ENCODE measurements at regions not wholly inside any gene's neighbourhood (a gene's known extent, or its start where the extent isn't known, plus 50 kb on each side); places are given as distances from the start of the nearest gene placed in this dataset.
"Not testable (repeated sequence)": the region's sequence is repeated elsewhere in the genome, so short reads cannot be mapped to it uniquely, and the experiment has no call there.

GRCh38 chr3:147471741-147472140 is 62.6 kb downstream of the ZIC1 start:
- DNase-seq (ENCODE audit: low spot score): no peak

- no peak for DNase-seq (ENCODE audit: low spot score)
Measured at GRCh38 chr3:147472846-147473245, 63.7 kb downstream of the ZIC1 start.

- no peak for DNase-seq (ENCODE audit: low spot score)
Measured at GRCh38 chr3:147483145-147483544, 74.0 kb downstream of the ZIC1 start.

GRCh38 chr3:147483578-147483977 is 74.4 kb downstream of the ZIC1 start:
- no peak for DNase-seq (ENCODE audit: low spot score)

GRCh38 chr3:147493065-147493464 is 83.9 kb downstream of the ZIC1 start:
- DNase-seq (ENCODE audit: low spot score): no peak

- no peak for DNase-seq (ENCODE audit: low spot score)
Measured at GRCh38 chr3:147493666-147494065, 84.5 kb downstream of the ZIC1 start.

GRCh38 chr3:147497286-147497685 is 88.1 kb downstream of the ZIC1 start:
- DNase-seq (ENCODE audit: low spot score): no peak

- no peak for DNase-seq (ENCODE audit: low spot score)
Measured at GRCh38 chr3:147507638-147508286, 98.6 kb downstream of the ZIC1 start.

GRCh38 chr3:147509448-147509847 is 100.3 kb downstream of the ZIC1 start:
- DNase-seq (ENCODE audit: low spot score): no peak

- DNase-seq (ENCODE audit: low spot score): no peak
Measured at GRCh38 chr3:147513785-147514184, 104.6 kb downstream of the ZIC1 start.

GRCh38 chr3:147514366-147515160 is 105.4 kb downstream of the ZIC1 start:
- no peak for DNase-seq (ENCODE audit: low spot score)

- no peak for DNase-seq (ENCODE audit: low spot score)
Measured at GRCh38 chr3:147518465-147518864, 109.3 kb downstream of the ZIC1 start.

GRCh38 chr3:147521646-147522045 is 112.5 kb downstream of the ZIC1 start:
- no peak for DNase-seq (ENCODE audit: low spot score)

GRCh38 chr3:147522780-147523179 is 113.6 kb downstream of the ZIC1 start:
- DNase-seq (ENCODE audit: low spot score): not testable (repeated sequence)

- DNase-seq (ENCODE audit: low spot score): no peak
Measured at GRCh38 chr3:147529551-147529950, 120.4 kb downstream of the ZIC1 start.

- DNase-seq (ENCODE audit: low spot score): no peak
Measured at GRCh38 chr3:147538034-147538433, 128.9 kb downstream of the ZIC1 start.

GRCh38 chr3:147540921-147541320 is 131.8 kb downstream of the ZIC1 start:
- DNase-seq (ENCODE audit: low spot score): no peak

- no peak for DNase-seq (ENCODE audit: low spot score)
Measured at GRCh38 chr3:147544290-147544689, 135.1 kb downstream of the ZIC1 start.

GRCh38 chr3:147551491-147551890 is 142.3 kb downstream of the ZIC1 start:
- DNase-seq (ENCODE audit: low spot score): no peak

GRCh38 chr3:147554332-147554731 is 145.2 kb downstream of the ZIC1 start:
- no peak for DNase-seq (ENCODE audit: low spot score)

GRCh38 chr3:147572970-147573340 is 163.8 kb downstream of the ZIC1 start:
- DNase-seq (ENCODE audit: low spot score): no peak

- no peak for DNase-seq (ENCODE audit: low spot score)
Measured at GRCh38 chr3:147574621-147575020, 165.5 kb downstream of the ZIC1 start.

- no peak for DNase-seq (ENCODE audit: low spot score)
Measured at GRCh38 chr3:147575391-147575790, 166.2 kb downstream of the ZIC1 start.

- no peak for DNase-seq (ENCODE audit: low spot score)
Measured at GRCh38 chr3:147582642-147583041, 173.5 kb downstream of the ZIC1 start.

Measured in left forelimb (tissue), 1 donor.